Occipital lobe (tissue), 1 donor: ENCODE measurements at regions not wholly inside any gene's neighbourhood (a gene's known extent, or its start where the extent isn't known, plus 50 kb on each side); places are given as distances from the start of the nearest gene placed in this dataset.
"Not testable (repeated sequence)": the region's sequence is repeated elsewhere in the genome, so short reads cannot be mapped to it uniquely, and the experiment has no call there.

Source experiments
- DNase-seq: peaks from one replicate; lab custom pipeline; 2025; lab: John Stamatoyannopoulos, UW

GRCh38 chr2:239661334-239662312, 260.8 kb upstream of the HDAC4 start:
- DNase-seq = no peak

- DNase-seq = no peak
Observed at GRCh38 chr2:239660390-239661230, 259.8 kb upstream of the HDAC4 start.

GRCh38 chr2:239657992-239658391, 257.2 kb upstream of the HDAC4 start:
- DNase-seq = no peak

GRCh38 chr2:239657236-239657635, 256.4 kb upstream of the HDAC4 start:
- no peak for DNase-seq

GRCh38 chr2:239654266-239654665, 253.4 kb upstream of the HDAC4 start:
- no peak for DNase-seq

- DNase-seq = no peak
Observed at GRCh38 chr2:239651859-239652258, 251.0 kb upstream of the HDAC4 start.

GRCh38 chr2:239650674-239651073, 249.9 kb upstream of the HDAC4 start:
- DNase-seq = no peak

- no peak for DNase-seq
Observed at GRCh38 chr2:239649309-239649708, 248.5 kb upstream of the HDAC4 start.

GRCh38 chr2:239648607-239649006, 247.8 kb upstream of the HDAC4 start:
- DNase-seq = no peak

- no peak for DNase-seq
Observed at GRCh38 chr2:239647052-239647819, 246.4 kb upstream of the HDAC4 start.

- DNase-seq = no peak
Observed at GRCh38 chr2:239646184-239646583, 245.4 kb upstream of the HDAC4 start.

- DNase-seq = not testable (repeated sequence)
Observed at GRCh38 chr2:239644594-239644993, 243.8 kb upstream of the HDAC4 start.

GRCh38 chr2:239644011-239644410, 243.2 kb upstream of the HDAC4 start:
- no peak for DNase-seq

GRCh38 chr2:239642406-239643004, 241.7 kb upstream of the HDAC4 start:
- no peak for DNase-seq

GRCh38 chr2:239641904-239642303, 241.1 kb upstream of the HDAC4 start:
- DNase-seq = not testable (repeated sequence)

- DNase-seq = no peak
Observed at GRCh38 chr2:239640676-239641578, 240.1 kb upstream of the HDAC4 start.

- no peak for DNase-seq
Observed at GRCh38 chr2:239640210-239640609, 239.4 kb upstream of the HDAC4 start.

- no peak for DNase-seq
Observed at GRCh38 chr2:239639421-239640185, 238.8 kb upstream of the HDAC4 start.

- no peak for DNase-seq
Observed at GRCh38 chr2:239638376-239638775, 237.6 kb upstream of the HDAC4 start.
